ENCODE measurements at regions not wholly inside any gene's neighbourhood (a gene's known extent, or its start where the extent isn't known, plus 50 kb on each side); places are given as distances from the start of the nearest gene placed in this dataset.

- H3F3A ChIP-seq (ENCODE audit: low read depth): no peaks in the 10 kb centered on the region
- H3K27ac ChIP-seq: no peak overlapping the region
- H3K36me3 Mint-ChIP-seq: no peaks in the 10 kb centered on the region
- H3K4me2 ChIP-seq: no peak overlapping the region
- no peak overlapping the region for H3K9ac ChIP-seq
- no peaks in the 10 kb centered on the region for H3K36me3 ChIP-seq
- TF ChIP-seq EZH2phosphoT487 (IDR thresholded peaks at IDR 0.05) (no peak), CTCF (IDR thresholded peaks at IDR 0.05) (no peak), EZH2 (IDR thresholded peaks at IDR 0.05) (no peak)
- H3K9me3 Mint-ChIP-seq: peaks cover 3% of the 10 kb centered on the region
- peaks cover 5% of the 10 kb centered on the region for H3K4me1 Mint-ChIP-seq
- H3K4me1 ChIP-seq: no peaks in the 10 kb centered on the region
- peaks cover 3% of the 10 kb centered on the region for H3K27me3 Mint-ChIP-seq (ENCODE audit: insufficient read depth, low read depth)
- H2AFZ ChIP-seq (replicated peaks): no peak overlapping the region
- H3K27ac Mint-ChIP-seq: no peak overlapping the region
- no peak overlapping the region for H3K4me3 ChIP-seq
- H4K20me1 ChIP-seq (ENCODE audit: low read depth): no peaks in the 10 kb centered on the region
- no peaks in the 10 kb centered on the region for H3K79me2 ChIP-seq (ENCODE audit: low read depth)
- no peak for DNase-seq (ENCODE audit: low spot score)
- H3K9me3 ChIP-seq (ENCODE audit: low read depth): no peaks in the 10 kb centered on the region
- H3K27me3 ChIP-seq: no peaks in the 10 kb centered on the region
- H3K4me3 Mint-ChIP-seq: no peak overlapping the region
Measured at GRCh38 chr1:38328278-38329035, 281.9 kb upstream of the POU3F1 start.

- Mint-ChIP-seq H3K27me3 (ENCODE audit: insufficient read depth, low read depth) (peaks cover 4% of the 10 kb centered on the region), H3K4me3 (no peak overlapping the region), H3K4me1 (peaks cover 5% of the 10 kb centered on the region), H3K9me3 (peaks cover 6% of the 10 kb centered on the region), H3K27ac (no peak overlapping the region), H3K36me3 (no peaks in the 10 kb centered on the region)
- H3F3A ChIP-seq (ENCODE audit: low read depth): no peaks in the 10 kb centered on the region
- no peaks in the 10 kb centered on the region for H3K27me3 ChIP-seq
- no peaks in the 10 kb centered on the region for H3K36me3 ChIP-seq
- no peaks in the 10 kb centered on the region for H3K79me2 ChIP-seq (ENCODE audit: low read depth)
- no peak for DNase-seq (ENCODE audit: low spot score)
- H3K4me2 ChIP-seq: no peak overlapping the region
- no peak overlapping the region for H2AFZ ChIP-seq (replicated peaks)
- H3K9ac ChIP-seq: no peak overlapping the region
- H3K4me1 ChIP-seq: no peaks in the 10 kb centered on the region
- no peak overlapping the region for H3K27ac ChIP-seq
- H3K9me3 ChIP-seq (ENCODE audit: low read depth): no peaks in the 10 kb centered on the region
- TF ChIP-seq CTCF (IDR thresholded peaks at IDR 0.05) (no peak), EZH2phosphoT487 (IDR thresholded peaks at IDR 0.05) (no peak), EZH2 (IDR thresholded peaks at IDR 0.05) (no peak)
- no peak overlapping the region for H3K4me3 ChIP-seq
- no peaks in the 10 kb centered on the region for H4K20me1 ChIP-seq (ENCODE audit: low read depth)
Measured at GRCh38 chr1:38327559-38327973, 281.0 kb upstream of the POU3F1 start.

GRCh38 chr1:38326856-38327255 is 280.3 kb upstream of the POU3F1 start:
- DNase-seq (ENCODE audit: low spot score): no peak
- TF ChIP-seq EZH2 (IDR thresholded peaks at IDR 0.05) (no peak), EZH2phosphoT487 (IDR thresholded peaks at IDR 0.05) (no peak), CTCF (IDR thresholded peaks at IDR 0.05) (no peak)
- Histone ChIP-seq H3K4me1 (no peaks in the 10 kb centered on the region), H3F3A (ENCODE audit: low read depth) (no peaks in the 10 kb centered on the region), H4K20me1 (ENCODE audit: low read depth) (no peaks in the 10 kb centered on the region), H3K9me3 (ENCODE audit: low read depth) (no peaks in the 10 kb centered on the region), H3K27me3 (no peaks in the 10 kb centered on the region), H3K79me2 (ENCODE audit: low read depth) (no peaks in the 10 kb centered on the region), H3K4me2 (no peak overlapping the region), H3K4me3 (no peak overlapping the region), H3K27ac (no peak overlapping the region), H3K9ac (no peak overlapping the region), H2AFZ (replicated peaks) (no peak overlapping the region), H3K36me3 (no peaks in the 10 kb centered on the region)
- no peak overlapping the region for H3K4me3 Mint-ChIP-seq
- H3K36me3 Mint-ChIP-seq: no peaks in the 10 kb centered on the region
- H3K4me1 Mint-ChIP-seq: peaks cover 5% of the 10 kb centered on the region
- H3K27me3 Mint-ChIP-seq (ENCODE audit: insufficient read depth, low read depth): peaks cover 4% of the 10 kb centered on the region
- peaks cover 4% of the 10 kb centered on the region for H3K9me3 Mint-ChIP-seq
- no peak overlapping the region for H3K27ac Mint-ChIP-seq
